ENCODE measurements at regions not wholly inside any gene's neighbourhood (a gene's known extent, or its start where the extent isn't known, plus 50 kb on each side); places are given as distances from the start of the nearest gene placed in this dataset.

DNA sequence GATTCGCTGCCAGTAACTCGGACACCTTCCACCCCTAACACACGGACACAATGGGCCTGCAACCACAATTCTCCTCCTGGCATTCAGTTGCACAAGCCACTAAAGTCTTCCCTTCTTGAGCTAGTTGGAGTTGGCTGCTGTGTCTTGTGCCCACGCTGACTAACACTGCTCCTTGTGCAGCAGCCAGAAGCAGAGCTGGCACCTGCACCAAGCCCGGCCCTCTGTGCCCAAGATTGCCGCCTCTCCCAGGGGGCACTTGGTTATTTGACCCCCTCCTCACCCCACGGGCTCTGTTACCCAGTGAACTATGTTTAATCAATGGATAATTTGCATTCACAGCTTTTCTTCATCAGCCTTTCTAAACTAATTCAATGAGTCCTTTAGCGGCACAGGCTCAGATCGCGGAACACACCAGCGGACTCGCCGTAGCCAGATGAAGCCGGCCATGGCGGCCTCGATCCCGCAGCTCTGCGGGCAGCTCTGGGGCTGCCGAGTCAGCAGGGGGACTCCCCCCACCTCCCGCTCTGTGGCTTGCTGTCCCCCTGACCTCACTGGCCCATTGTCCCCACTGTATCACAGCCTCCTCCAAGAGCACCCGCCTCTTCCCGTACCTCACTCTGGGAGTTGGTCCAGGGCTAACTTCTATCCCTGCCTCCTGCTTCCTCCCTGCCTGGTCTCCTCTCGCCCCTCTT lies 94.8 kb upstream of the AFDN start (continued):
- TF ChIP-seq, protein P1, sequence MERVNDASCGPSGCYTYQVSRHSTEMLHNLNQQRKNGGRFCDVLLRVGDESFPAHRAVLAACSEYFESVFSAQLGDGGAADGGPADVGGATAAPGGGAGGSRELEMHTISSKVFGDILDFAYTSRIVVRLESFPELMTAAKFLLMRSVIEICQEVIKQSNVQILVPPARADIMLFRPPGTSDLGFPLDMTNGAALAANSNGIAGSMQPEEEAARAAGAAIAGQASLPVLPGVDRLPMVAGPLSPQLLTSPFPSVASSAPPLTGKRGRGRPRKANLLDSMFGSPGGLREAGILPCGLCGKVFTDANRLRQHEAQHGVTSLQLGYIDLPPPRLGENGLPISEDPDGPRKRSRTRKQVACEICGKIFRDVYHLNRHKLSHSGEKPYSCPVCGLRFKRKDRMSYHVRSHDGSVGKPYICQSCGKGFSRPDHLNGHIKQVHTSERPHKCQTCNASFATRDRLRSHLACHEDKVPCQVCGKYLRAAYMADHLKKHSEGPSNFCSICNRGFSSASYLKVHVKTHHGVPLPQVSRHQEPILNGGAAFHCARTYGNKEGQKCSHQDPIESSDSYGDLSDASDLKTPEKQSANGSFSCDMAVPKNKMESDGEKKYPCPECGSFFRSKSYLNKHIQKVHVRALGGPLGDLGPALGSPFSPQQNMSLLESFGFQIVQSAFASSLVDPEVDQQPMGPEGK (CRISPR knock-in tag; IDR thresholded peaks at IDR 0.05; ENCODE audit: borderline replicate concordance), result no peak
- TF ChIP-seq, protein P2, sequence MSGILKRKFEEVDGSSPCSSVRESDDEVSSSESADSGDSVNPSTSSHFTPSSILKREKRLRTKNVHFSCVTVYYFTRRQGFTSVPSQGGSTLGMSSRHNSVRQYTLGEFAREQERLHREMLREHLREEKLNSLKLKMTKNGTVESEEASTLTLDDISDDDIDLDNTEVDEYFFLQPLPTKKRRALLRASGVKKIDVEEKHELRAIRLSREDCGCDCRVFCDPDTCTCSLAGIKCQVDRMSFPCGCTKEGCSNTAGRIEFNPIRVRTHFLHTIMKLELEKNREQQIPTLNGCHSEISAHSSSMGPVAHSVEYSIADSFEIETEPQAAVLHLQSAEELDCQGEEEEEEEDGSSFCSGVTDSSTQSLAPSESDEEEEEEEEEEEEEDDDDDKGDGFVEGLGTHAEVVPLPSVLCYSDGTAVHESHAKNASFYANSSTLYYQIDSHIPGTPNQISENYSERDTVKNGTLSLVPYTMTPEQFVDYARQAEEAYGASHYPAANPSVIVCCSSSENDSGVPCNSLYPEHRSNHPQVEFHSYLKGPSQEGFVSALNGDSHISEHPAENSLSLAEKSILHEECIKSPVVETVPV (CRISPR knock-in tag; IDR thresholded peaks at IDR 0.05), result no peak
- TF ChIP-seq ZNF565 (CRISPR knock-in tag; conservative IDR thresholded peaks at IDR 0.05; ENCODE audit: low read depth), result no peak

DNA sequence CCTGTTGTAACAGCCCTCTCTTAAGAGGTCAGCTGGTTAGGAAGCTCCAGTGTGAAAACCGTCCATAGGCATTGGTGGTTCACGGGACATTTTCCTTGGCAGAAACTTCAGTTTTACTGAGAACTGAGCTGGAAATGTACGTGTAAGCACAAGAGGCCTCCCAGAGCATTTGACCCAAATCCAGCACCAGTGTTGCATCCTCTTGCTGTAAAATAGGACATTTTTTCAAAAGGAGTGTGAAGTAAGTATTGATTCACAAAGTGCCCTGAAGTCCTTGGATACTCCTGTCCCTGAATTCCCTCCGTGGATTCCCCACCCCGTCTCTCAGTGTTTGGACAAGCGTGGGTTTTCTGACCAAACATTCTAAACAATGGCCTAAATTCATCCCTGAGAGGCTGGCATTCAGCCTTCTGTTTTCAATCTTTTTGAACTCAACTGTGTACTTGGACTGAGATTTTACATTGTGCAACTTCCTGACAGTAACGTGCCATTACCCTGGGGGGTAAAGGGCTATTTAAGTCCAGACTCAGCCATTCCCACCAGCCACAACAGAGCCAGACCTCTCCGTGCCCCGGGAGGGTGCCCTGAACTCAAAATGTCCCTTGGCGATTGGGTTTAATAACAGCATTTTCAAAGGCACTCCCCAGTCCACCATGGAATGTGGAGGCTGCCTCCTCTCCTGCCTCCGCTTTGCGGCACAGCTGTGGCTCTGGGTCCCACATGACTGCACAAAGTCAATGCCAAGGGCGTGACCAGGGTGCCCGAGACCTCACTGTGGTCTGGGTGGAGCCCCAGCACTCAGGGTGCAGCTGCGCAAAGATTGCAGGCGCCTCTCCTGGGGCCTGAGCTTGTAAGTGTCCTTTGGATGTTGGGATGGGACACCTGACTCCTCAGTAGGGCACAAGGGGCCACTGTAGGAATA lies 92.7 kb upstream of the AFDN start:
- no peak for ATAC-seq
- TF ChIP-seq OSR1 (CRISPR knock-in tag; IDR thresholded peaks at IDR 0.05), result no peak
- no peak for TF ChIP-seq GLIS3 (CRISPR knock-in tag; IDR thresholded peaks at IDR 0.05)
- no peak for TF ChIP-seq PPARA (CRISPR knock-in tag; IDR thresholded peaks at IDR 0.05; ENCODE audit: borderline replicate concordance)

- ATAC-seq, result no peak
- TF ChIP-seq GLIS3 (CRISPR knock-in tag; IDR thresholded peaks at IDR 0.05) (no peak), ZNF8 (CRISPR knock-in tag; IDR thresholded peaks at IDR 0.05) (no peak), ARNTL (CRISPR knock-in tag; IDR thresholded peaks at IDR 0.05; ENCODE audit: borderline replicate concordance, low read depth) (no peak)
- TF ChIP-seq, protein P3, sequence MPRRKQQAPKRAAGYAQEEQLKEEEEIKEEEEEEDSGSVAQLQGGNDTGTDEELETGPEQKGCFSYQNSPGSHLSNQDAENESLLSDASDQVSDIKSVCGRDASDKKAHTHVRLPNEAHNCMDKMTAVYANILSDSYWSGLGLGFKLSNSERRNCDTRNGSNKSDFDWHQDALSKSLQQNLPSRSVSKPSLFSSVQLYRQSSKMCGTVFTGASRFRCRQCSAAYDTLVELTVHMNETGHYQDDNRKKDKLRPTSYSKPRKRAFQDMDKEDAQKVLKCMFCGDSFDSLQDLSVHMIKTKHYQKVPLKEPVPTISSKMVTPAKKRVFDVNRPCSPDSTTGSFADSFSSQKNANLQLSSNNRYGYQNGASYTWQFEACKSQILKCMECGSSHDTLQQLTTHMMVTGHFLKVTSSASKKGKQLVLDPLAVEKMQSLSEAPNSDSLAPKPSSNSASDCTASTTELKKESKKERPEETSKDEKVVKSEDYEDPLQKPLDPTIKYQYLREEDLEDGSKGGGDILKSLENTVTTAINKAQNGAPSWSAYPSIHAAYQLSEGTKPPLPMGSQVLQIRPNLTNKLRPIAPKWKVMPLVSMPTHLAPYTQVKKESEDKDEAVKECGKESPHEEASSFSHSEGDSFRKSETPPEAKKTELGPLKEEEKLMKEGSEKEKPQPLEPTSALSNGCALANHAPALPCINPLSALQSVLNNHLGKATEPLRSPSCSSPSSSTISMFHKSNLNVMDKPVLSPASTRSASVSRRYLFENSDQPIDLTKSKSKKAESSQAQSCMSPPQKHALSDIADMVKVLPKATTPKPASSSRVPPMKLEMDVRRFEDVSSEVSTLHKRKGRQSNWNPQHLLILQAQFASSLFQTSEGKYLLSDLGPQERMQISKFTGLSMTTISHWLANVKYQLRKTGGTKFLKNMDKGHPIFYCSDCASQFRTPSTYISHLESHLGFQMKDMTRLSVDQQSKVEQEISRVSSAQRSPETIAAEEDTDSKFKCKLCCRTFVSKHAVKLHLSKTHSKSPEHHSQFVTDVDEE (CRISPR knock-in tag; IDR thresholded peaks at IDR 0.05), result no peak
Measured at GRCh38 chr6:167734662-167735083, 92.0 kb upstream of the AFDN start.

GRCh38 chr6:167735084-167735950 lies 91.4 kb upstream of the AFDN start:
- ATAC-seq, result no peak
- TF ChIP-seq, protein P2 (CRISPR knock-in tag; IDR thresholded peaks at IDR 0.05), result no peak
- TF ChIP-seq PPARA (CRISPR knock-in tag; IDR thresholded peaks at IDR 0.05; ENCODE audit: borderline replicate concordance), result no peak
- TF ChIP-seq ZNF565 (CRISPR knock-in tag; conservative IDR thresholded peaks at IDR 0.05; ENCODE audit: low read depth), result no peak
- TF ChIP-seq TOX (CRISPR knock-in tag; IDR thresholded peaks at IDR 0.05; ENCODE audit: borderline replicate concordance), result no peak
- TF ChIP-seq TCF4 (CRISPR knock-in tag; IDR thresholded peaks at IDR 0.05; ENCODE audit: borderline replicate concordance), result no peak
- TF ChIP-seq CSDC2 (CRISPR knock-in tag; IDR thresholded peaks at IDR 0.05), result no peak
- TF ChIP-seq, protein P1 (CRISPR knock-in tag; IDR thresholded peaks at IDR 0.05; ENCODE audit: borderline replicate concordance), result no peak
- no peak for TF ChIP-seq RARB (CRISPR knock-in tag; IDR thresholded peaks at IDR 0.05)
- TF ChIP-seq ZC3H10 (CRISPR knock-in tag; IDR thresholded peaks at IDR 0.05), result no peak
- no peak for TF ChIP-seq BACH2 (CRISPR knock-in tag; IDR thresholded peaks at IDR 0.05; ENCODE audit: borderline replicate concordance)

All from SK-N-SH treated with all-trans-retinoic acid at 6 μM for 48 hours (cell line).